ENCODE measurements at regions not wholly inside any gene's neighbourhood (a gene's known extent, or its start where the extent isn't known, plus 50 kb on each side); places are given as distances from the start of the nearest gene placed in this dataset.

DNA sequence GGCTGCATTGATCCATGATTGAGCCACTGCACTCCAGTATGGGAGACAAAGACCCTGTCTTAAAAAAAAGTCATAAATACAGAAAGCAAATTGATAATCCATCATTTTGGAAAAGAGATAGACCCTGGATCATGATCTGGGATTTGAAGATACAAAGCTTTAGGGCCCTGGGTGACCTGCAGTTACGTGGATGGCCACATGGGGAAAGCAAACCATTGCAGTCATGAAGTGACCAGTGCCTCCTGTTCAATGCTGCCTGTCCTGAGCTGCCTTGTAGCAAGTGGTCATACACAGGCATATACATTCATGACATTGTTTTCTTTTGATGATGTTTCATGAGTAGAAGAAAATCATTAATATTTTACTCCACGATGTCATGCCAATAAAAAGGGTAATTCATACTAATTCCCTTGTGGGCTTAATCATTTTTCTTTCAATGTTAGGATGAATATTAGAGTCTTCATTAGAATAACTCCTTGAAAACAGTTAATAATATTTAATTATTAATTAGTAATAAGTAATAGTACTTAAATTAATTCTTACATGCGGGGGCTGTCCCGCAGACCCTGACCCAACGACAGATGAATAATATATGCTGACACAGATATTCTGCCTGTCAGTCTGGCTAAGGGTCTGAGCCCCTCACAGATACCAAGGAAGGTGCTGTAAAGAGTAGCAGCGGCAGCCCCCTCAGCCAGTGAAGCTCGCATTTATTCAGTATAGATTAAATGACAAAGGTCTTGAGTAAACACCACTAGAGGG lies 109.0 kb upstream of the UNC13C start:
- in situ Hi-C loops (cut with HindIII; ENCODE audit: low sequenced_read_pairs), result no loop called here
- no peak for DNase-seq (ENCODE audit: low read depth)
- TF ChIP-seq, protein P1, sequence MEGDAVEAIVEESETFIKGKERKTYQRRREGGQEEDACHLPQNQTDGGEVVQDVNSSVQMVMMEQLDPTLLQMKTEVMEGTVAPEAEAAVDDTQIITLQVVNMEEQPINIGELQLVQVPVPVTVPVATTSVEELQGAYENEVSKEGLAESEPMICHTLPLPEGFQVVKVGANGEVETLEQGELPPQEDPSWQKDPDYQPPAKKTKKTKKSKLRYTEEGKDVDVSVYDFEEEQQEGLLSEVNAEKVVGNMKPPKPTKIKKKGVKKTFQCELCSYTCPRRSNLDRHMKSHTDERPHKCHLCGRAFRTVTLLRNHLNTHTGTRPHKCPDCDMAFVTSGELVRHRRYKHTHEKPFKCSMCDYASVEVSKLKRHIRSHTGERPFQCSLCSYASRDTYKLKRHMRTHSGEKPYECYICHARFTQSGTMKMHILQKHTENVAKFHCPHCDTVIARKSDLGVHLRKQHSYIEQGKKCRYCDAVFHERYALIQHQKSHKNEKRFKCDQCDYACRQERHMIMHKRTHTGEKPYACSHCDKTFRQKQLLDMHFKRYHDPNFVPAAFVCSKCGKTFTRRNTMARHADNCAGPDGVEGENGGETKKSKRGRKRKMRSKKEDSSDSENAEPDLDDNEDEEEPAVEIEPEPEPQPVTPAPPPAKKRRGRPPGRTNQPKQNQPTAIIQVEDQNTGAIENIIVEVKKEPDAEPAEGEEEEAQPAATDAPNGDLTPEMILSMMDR (IDR thresholded peaks at IDR 0.05; ENCODE audit: low read depth, low read length, missing control alignments), result no peak
- no peak overlapping the region for H3K4me3 ChIP-seq (ENCODE audit: low read depth, low read length)

DNA sequence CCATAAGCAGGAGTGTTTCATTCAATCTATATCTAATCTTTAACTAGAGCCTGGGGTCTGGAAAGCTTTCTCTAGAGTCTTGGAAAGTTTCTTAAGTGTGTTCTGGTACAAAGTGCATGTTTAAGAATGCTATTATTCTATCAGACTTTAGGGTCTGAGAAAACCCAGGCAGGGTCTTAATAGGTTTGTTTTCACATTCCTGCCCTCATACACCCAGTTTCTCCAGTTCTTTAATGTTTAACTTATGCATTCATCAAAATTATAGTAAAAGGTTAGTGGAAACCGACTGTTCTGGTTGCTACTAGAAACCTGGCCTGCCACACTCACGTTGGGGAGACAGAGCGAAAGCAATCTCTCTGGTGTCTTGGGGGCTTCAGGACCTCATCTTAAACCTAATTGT lies 102.9 kb upstream of the WDR72 start:
- TF ChIP-seq, protein P1 (IDR thresholded peaks at IDR 0.05; ENCODE audit: low read depth, low read length, missing control alignments), result no peak
- no peak overlapping the region for H3K4me3 ChIP-seq (ENCODE audit: low read depth, low read length)
- in situ Hi-C loops (cut with HindIII; ENCODE audit: low sequenced_read_pairs), result no loop called here
- DNase-seq (ENCODE audit: low read depth), result no peak

DNA sequence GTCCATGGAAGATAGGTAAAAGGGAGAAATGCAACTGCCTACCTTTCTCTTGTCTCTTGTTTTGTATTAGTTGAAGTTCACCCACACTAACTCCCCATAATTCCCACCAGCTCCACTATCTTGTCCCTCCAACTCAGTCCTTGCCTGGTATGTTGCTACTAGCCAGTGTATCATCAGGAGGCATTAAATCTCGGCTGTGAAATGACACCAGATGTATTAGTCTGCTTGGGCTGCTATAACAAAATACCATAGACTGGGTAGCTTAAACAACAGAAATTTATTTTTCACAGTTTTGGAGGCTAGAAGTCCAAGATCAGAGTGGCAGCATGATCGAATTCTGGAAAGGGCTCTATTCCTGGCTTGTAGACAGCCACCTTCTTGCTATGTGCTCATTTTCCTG lies 102.3 kb upstream of the WDR72 start:
- TF ChIP-seq, protein P1 (IDR thresholded peaks at IDR 0.05; ENCODE audit: low read depth, low read length, missing control alignments), result no peak
- H3K4me3 ChIP-seq (ENCODE audit: low read depth, low read length), result no peak overlapping the region
- no peak for DNase-seq (ENCODE audit: low read depth)
- in situ Hi-C loops (cut with HindIII; ENCODE audit: low sequenced_read_pairs), result no loop called here

DNA sequence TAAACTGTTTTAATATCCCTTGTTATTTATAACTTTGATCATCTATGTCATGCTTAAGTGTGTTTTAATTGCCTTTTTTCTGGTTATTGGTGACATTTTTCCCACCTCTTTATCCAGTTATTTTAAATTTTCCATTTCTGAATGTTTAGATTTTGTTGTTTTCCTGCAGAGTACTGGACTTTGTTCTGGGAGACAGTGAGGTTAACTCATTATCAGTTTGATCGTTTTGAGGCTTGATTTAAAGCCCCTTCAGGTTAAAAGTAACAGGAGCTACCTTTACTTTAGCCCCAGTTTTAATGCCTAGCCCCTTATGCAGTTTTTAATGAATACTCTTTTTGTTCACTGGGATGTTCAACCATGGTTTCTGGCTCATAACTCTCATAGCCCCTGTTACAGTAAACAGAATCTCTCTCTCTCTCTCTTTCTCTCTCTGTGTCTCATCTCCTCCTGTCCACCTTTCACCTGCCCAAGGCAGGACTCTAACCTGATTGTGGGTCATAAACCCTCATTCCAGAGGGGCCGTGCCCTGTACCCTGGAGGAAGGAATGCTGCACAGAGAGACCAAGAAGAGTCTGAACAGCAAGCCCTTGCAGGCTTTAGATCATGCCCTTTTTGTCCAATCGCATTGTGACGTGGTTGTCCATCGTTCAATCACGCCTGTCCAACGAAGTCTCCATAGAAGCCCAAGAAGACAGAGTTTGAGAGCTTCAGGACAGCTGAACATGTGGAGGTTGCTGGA lies 91.8 kb upstream of the WDR72 start:
- in situ Hi-C loops (cut with HindIII; ENCODE audit: low sequenced_read_pairs), result no loop called here
- H3K4me3 ChIP-seq (ENCODE audit: low read depth, low read length), result no peak overlapping the region
- no peak for DNase-seq (ENCODE audit: low read depth)
- TF ChIP-seq, protein P1 (IDR thresholded peaks at IDR 0.05; ENCODE audit: low read depth, low read length, missing control alignments), result no peak

DNA sequence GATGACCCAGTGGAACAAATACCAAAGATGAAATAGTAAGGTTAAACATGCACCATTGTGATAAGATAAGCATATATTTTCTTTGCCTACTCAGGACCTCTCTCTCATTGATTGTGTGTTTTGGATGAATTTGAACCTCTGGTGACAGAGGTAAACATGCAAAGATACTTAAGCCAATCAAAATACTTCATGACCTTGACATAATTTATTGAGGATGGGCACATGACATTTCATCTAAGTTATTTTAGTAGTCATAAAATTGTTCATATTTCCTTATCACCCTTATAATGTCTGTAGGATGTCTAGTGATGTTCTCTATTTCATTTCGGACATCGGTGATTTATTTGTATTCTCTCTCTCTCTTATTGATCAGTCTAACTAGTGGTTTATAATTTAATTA lies 88.3 kb upstream of the WDR72 start:
- TF ChIP-seq, protein P1 (IDR thresholded peaks at IDR 0.05; ENCODE audit: low read depth, low read length, missing control alignments), result no peak
- H3K4me3 ChIP-seq (ENCODE audit: low read depth, low read length), result no peak overlapping the region
- in situ Hi-C loops (cut with HindIII; ENCODE audit: low sequenced_read_pairs), result no loop called here
- DNase-seq (ENCODE audit: low read depth), result no peak

DNA sequence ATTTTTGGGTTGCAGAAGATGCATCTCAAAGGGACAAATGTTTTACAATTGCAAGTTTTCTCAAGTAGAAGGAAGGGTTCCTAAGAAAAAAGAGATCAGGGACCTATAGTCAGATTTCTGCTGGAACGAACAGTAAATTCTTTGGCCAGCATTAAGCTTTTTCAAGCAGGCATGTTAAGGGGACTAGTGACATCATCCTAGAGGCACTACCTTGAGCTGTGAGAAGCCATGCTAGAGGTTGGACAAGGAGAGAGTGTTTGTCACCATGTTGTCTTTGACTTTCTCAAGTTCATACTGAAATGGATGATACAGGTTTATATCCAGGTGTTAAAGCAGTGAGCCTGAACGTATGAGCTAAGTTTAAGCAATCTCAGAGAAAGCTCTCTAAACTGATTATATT lies 85.2 kb upstream of the WDR72 start:
- no peak for DNase-seq (ENCODE audit: low read depth)
- TF ChIP-seq, protein P1 (IDR thresholded peaks at IDR 0.05; ENCODE audit: low read depth, low read length, missing control alignments), result no peak
- in situ Hi-C loops (cut with HindIII; ENCODE audit: low sequenced_read_pairs), result no loop called here
- no peak overlapping the region for H3K4me3 ChIP-seq (ENCODE audit: low read depth, low read length)
